ENCODE measurements at regions not wholly inside any gene's neighbourhood (a gene's known extent, or its start where the extent isn't known, plus 50 kb on each side); places are given as distances from the start of the nearest gene placed in this dataset.

GRCh38 chr3:43902415-43902814 lies 211.7 kb downstream of the ABHD5 start:
- no peak for DNase-seq

GRCh38 chr3:43905157-43905556 lies 214.4 kb downstream of the ABHD5 start:
- DNase-seq: no peak

DNA sequence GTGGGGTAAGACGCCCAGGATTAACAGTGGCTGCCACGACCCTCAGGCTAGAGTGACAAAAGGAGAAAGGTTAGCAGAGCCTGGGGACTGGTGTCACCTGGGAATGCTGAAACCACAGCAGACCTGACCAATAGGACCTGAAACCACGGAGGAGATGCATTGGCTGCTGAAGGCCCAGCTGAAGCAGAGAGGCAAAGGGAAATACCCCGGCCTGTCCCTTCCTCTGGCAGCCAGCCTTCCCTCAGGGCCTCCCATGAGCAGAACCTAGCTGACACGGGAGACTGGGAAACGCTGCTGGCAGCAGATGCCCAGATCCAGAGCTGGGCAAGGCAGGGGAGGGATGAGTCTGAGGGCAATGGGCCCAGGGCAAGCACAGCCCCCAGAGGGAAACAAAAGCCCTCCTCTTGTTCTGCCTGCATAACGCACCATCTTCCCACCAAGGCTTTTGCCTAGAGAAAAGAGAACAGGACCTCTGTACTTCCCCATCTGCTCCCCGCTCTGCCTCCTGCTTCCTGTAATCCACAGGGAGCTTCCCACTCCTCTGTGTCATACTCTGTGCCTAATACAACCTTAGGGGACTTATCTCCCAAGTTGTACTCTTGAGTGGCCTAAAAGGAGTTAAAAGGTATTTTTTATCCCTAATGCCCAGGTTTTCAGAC lies 216.2 kb downstream of the ABHD5 start:
- DNase-seq: no peak

DNA sequence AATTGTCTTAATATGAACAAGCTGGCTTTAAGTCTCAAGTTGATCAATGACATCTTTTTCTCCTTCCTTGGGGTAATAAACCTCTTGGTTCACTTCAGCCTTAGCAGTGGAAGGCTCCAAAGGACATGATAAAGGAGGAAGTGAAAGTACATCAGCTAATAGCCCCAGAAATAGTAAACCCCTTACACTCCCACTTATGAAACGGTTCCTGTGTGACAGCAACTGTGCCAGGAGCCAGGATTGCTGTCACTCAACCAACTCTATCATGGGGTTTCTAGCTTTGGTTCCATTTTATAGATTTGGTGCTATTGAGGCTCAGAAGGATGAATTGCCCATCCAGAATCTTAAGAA lies 216.7 kb downstream of the ABHD5 start:
- no peak for DNase-seq

DNA sequence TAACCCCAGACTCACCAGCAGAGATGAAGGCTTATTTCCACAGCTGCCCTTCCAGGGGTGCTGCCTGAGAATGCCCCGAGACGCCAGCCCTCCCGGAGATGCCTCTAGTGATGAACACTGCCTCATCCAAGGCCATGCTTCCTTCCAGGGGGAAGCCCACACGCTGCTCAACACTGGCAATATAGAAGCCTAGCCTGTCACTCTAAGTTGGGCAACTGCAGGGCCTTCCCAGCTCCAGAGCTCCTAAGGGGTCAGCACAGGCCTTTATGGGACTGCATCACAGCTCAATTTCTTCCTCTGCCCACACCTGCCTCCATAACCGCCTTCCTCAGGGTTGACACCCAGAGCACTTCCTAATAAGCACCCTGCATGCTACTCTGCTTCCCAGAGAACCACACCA lies 217.7 kb downstream of the ABHD5 start:
- DNase-seq: no peak

DNA sequence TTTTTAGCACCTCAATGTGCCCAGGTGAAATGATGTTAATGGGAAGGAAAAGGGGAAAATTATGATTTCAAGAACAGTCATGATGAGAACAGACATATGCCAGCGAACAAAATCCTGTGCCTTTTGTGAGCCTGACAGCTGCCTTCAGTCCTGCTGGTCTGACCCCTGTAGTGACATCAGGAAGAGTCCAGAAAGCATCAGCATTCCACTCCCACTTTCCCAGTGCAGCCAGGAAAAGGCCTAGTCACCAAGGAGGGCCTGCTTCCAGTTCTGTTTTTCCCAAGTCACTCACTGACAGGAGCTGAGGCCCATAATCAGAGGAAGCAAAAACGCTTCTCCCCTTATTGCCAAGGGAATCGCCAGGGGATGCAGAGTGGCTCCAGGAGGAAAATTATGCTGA lies 218.4 kb downstream of the ABHD5 start:
- no peak for DNase-seq

- no peak for DNase-seq
These were observed 220.0 kb downstream of the ABHD5 start for GRCh38 chr3:43910750-43911149.

DNA sequence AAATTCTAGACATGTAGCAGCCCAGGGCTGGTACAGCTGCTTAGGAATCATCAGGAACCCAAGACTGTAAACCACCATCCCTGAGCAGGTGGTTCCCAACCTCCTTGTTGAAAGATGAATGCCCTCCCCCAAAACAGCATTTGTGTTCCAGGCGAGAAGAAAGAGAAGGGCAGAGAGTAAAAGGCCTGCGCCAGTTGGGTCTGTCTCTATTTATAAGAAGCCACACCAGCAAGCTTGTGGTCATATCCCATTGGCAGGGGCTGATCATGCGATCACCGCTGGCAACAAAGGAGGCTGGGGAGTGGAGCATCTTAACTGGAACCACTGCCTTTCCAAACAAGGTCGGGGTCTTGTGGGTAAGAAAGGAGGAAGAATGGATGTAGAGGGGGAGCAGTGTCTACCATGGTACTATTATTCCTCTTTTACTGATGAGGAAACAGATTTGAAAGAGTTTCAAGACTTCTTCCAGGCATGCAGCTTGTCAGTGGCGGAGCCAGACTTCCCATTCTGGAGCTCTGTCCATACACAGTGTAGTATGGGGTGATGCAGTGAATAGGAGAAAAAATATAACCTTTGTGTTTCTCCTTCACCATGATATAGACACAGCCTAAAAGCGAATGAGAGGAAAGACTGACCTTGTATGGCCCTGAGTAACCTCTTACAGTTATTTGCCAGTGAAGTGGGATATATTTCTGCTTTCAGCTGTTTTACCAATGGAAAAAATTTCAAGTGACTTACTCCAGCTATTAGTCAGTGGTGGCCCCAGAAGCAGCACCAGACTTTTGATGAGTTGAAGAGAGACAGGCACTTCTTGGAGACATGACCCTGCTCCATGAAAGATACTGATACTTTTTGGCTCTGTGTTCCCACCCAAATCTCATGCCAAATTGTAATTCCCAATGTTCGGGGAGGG lies 222.6 kb downstream of the ABHD5 start:
- DNase-seq: no peak

DNA sequence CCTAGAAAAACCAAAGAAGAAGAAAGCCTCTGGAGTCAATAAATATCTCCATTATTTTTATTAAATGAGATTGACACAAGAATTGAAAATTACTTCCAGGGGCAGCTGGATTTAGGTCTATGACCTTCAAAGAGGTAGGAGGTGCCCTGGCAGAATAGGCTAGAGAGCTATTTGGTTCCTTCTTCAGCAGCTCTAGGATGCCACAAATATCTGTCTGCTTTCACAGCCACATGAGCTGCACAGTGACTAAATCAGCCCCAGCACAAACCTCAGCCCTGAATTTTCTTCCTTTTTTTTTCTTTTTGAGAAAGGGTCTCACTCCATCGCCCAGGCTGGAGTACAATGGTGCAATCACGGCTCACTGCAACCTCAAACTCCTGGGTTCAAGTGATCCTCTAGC lies 223.5 kb downstream of the ABHD5 start:
- no peak for DNase-seq

DNA sequence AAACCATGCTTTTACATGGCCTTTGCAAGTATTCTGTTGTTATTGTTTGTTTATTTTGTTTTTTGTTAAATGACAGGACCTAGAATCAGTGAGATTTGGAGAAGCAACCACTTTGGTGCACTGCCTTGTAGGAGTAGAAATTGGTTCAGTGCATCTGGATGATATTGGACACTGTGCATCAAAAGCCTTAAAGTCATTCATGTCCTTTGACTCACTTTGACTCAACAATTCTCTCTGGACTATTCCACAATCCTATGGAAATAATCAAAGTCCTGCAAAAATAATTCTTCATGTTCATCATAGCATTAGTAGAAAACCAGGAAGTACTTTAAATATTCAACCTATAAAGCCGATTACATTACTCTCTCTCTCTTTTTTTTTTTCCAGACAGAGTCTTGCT lies 224.8 kb downstream of the ABHD5 start:
- DNase-seq: no peak

- no peak for DNase-seq
These were observed 226.6 kb downstream of the ABHD5 start for GRCh38 chr3:43917361-43917760.

GRCh38 chr3:43919029-43919428 lies 228.3 kb downstream of the ABHD5 start:
- no peak for DNase-seq

GRCh38 chr3:43921056-43921648 lies 230.4 kb downstream of the ABHD5 start:
- DNase-seq: no peak

- no peak for DNase-seq
These were observed 231.6 kb downstream of the ABHD5 start for GRCh38 chr3:43922374-43922773.

- no peak for DNase-seq
These were observed 232.6 kb downstream of the ABHD5 start for GRCh38 chr3:43923104-43923882.

DNA sequence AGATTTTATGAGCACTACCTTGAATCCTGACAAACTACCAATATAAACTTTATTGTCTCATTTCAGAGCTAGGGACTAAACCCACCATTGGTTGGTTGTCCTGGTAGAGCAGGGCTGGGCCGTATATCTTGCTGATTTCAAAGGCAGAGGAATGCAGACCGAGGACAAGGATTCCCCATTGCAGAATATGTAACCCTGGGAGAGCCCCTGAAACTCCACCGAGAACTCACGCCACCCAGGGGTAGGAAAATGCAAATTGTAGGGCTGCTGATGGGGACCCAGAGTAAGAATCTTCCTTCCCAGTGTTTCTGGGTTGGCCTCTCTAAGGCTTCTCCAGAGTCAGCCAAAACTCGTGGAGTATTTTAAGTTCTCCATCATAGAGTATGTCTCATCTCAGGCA lies 235.3 kb downstream of the ABHD5 start:
- DNase-seq: no peak

DNA sequence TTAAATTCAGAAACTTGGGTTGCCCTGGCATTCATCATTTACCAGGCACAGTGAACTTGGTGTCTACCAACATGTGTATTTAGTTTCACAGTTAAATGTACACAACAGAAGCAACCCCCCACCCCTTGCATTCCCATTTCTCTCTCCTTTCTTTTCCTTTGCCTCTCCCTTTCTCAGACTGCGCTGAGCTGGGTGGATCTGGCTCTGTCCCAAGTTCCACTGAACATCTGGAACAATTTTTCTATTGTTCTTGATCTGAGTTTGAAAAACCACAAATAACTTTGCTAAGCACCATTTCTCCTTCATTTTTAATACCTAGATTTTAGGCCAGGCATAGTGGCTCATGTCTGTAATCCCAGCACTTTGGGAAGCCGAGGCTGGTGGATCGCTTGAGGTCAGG lies 242.2 kb downstream of the ABHD5 start:
- no peak for DNase-seq

DNA sequence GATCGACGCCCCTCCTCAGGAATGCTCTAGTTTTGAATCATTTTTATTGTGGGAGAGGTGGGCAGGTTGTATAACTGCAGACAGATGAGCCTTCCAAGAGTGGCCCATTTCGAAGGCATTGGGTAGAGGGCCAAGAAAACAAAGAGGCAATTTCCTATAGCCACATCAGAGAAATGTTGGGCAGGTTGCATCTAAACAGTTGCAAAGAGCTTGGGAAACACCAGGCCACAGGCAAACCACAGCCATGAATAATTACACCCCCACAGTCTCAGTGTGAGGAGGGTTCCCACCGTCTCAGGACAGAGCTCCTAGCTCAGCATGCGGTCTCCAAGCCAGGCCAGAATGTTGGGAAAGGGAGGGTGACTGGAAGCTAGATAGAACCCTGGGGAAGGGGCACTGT lies 257.3 kb downstream of the ABHD5 start:
- no peak for DNase-seq

- no peak for DNase-seq
These were observed 258.9 kb downstream of the ABHD5 start for GRCh38 chr3:43949594-43949993.

- DNase-seq: no peak
These were observed 260.0 kb downstream of the ABHD5 start for GRCh38 chr3:43950775-43951174.

- no peak for DNase-seq
These were observed 261.1 kb downstream of the ABHD5 start for GRCh38 chr3:43951813-43952212.

GRCh38 chr3:43953380-43953779 lies 262.6 kb downstream of the ABHD5 start:
- no peak for DNase-seq
